Medulla oblongata (tissue), 1 donor: ENCODE measurements at regions not wholly inside any gene's neighbourhood (a gene's known extent, or its start where the extent isn't known, plus 50 kb on each side); places are given as distances from the start of the nearest gene placed in this dataset.

ENCODE experiments used
- DNase-seq: peaks from one replicate; pipeline ENCODE4 v3.0.0-alpha.2; 2015; ENCODE audit errors: extremely low spot score

DNA sequence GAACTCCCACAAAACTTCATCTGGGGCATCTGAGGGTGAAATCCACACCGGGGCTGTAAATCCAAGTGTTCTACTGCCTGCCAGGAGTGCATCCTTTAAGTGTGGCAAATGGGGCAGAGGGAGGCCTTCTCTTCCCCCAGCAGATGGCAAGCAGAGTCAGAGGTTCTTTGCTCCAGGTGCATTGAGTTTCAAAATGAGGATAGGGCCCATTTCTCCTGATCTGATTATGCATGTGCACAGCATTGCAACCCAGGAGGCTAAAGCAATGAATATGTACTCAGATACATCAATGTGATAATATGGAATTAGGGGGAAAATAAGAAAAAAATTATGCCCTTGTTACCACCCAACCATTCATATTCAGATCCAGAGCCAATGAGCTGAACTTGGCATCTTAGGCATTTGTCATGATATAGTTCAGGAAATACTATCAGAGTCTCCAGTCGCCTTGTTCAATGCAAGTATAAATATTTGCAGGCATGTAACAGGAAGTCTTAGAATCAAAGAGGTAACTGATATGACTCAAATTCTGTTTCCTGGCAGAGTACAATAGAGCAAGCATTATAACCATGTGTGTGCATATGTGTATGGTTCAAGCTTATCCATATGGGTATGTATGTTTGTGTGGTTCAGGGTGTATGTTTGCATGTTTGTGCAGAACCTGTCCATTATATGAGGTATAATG is 473.8 kb upstream of the PKN2 start:
- DNase-seq: no peak

GRCh38 chr1:88216441-88216840 is 467.6 kb upstream of the PKN2 start:
- no peak for DNase-seq

- DNase-seq: no peak
Measured at GRCh38 chr1:88217386-88217785, 466.7 kb upstream of the PKN2 start.

- no peak for DNase-seq
Measured at GRCh38 chr1:88219521-88219920, 464.6 kb upstream of the PKN2 start.

- no peak for DNase-seq
Measured at GRCh38 chr1:88221411-88221810, 462.7 kb upstream of the PKN2 start.

DNA sequence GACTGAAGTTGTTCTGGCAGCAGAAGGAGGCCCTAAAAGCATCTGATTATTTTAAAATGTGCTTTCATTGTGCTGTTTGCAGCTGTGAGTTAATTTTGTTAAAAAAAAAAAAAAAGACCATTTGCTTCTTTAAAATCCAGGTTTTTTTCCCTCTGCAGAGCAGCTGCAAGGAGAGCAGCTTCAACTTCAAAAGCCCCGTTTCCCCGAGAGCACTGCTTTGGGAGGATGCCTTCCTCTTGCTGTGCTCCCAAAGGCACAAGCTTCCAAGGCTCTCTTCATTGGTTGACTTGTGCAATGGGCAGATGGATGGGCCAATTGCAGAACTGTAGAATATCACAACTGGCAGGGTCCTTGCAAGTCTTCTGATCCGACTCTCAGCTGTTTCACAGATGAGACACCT is 459.2 kb upstream of the PKN2 start:
- no peak for DNase-seq

- no peak for DNase-seq
Measured at GRCh38 chr1:88228114-88228513, 456.0 kb upstream of the PKN2 start.

- no peak for DNase-seq
Measured at GRCh38 chr1:88230126-88230525, 453.9 kb upstream of the PKN2 start.

GRCh38 chr1:88237058-88237457 is 447.0 kb upstream of the PKN2 start:
- DNase-seq: no peak

DNA sequence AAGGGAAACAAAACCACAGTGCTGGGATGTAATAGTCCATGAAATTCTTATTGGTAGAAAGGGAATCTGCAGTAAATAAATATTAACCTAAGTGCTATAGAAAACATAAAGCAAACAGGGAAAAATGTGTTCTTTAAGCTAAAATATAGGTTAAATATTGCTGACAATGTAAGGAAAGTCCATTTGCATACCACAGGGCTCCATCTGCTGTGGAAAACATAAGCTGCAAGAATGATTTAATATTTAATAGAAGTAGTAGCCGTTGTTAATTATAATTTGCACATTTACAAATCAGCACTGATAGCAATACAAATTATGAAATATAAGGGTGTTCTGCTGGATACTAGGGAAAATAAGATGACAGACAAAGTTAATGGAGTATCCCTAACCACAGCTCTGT is 444.9 kb upstream of the PKN2 start:
- DNase-seq: no peak

DNA sequence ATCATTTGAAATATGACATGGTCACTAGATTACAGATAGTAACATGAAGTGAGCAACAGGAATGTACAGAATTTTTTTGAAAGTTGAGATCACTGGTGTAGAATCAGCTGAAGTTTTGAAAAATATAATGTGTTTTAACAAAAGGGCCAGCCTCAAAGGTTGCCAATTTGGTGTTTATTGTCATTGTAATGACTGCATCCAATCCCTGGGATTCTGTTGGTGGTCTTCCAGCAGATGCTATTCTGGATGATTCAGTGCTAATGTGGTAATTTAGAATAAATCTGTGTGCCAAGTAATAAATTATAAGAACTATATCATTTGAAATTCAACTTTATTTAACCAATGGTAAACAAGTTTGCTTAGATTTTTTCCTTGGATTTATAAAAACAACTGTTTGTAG is 436.4 kb upstream of the PKN2 start:
- DNase-seq: no peak

DNA sequence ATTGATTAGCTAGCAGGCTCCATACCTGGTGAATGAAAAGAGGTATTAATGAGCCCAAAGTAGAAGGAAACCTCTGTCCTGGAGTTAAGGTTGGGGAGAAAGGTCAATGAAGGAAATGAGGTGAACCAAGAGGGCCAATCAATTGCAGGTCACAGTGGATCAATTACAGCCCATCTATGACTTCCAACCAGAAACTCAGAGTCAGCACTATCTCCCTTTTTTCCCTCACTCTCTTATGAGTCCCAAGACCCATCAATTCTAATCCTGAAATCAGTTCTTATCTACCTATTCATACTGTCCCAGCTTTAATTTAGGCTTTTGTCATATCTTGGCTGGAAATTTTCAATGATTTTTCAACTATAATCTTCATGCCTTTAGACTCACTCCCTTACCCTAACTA is 433.2 kb upstream of the PKN2 start:
- DNase-seq: no peak

GRCh38 chr1:88252745-88253144 is 431.3 kb upstream of the PKN2 start:
- DNase-seq: no peak

GRCh38 chr1:88265606-88266005 is 418.5 kb upstream of the PKN2 start:
- no peak for DNase-seq

GRCh38 chr1:88266051-88266450 is 418.0 kb upstream of the PKN2 start:
- DNase-seq: no peak

- no peak for DNase-seq
Measured at GRCh38 chr1:88272216-88272615, 411.9 kb upstream of the PKN2 start.

GRCh38 chr1:88274431-88274830 is 409.6 kb upstream of the PKN2 start:
- DNase-seq: no peak

GRCh38 chr1:88275259-88275862 is 408.7 kb upstream of the PKN2 start:
- no peak for DNase-seq

- DNase-seq: no peak
Measured at GRCh38 chr1:88276163-88276562, 407.9 kb upstream of the PKN2 start.

DNA sequence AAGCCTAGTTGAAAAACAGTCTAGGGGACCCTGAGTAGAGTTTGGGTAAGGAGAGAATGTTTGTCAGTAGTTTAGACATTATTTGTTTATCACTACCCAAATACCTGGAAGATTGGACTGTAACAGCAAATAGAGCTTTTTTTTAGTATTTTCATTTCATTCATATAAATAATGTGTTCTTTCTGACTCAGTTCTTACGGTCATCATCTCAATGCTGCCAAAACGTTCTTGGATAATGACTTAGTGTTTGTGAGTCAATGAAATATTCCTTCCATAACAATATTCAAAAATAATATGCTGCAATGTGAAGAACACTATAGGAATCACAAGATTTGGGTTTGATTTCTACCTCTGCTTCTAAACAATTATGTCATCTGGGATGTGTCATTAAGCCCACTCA is 400.0 kb upstream of the PKN2 start:
- no peak for DNase-seq

- DNase-seq: no peak
Measured at GRCh38 chr1:88284666-88285366, 399.3 kb upstream of the PKN2 start.

- DNase-seq: no peak
Measured at GRCh38 chr1:88286716-88287115, 397.4 kb upstream of the PKN2 start.

DNA sequence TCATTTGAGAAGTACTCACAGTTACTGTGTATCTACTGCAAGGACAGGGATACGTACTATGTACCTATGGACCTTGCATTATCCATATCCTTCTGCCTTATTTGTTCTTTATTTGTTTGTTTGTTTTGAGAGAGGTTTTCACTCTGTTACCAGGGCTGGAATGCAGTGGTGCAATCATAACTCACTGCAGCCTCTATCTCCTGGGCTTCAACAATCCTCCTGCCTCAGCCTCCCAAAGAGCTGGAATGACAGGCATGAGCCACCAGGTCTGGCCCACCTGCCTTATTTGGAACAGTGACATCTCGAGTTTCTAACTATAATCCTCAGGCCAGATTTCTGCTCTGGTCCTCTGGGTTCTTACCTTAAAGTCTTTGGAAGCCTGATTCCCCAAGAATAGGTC is 395.5 kb upstream of the PKN2 start:
- DNase-seq: no peak
